ENCODE measurements at regions not wholly inside any gene's neighbourhood (a gene's known extent, or its start where the extent isn't known, plus 50 kb on each side); places are given as distances from the start of the nearest gene placed in this dataset.

- Histone ChIP-seq H3K9ac (ENCODE audit: low read depth in 2 of 2, low read length in 2 of 2) (no peak overlapping the region), H3K27me3 (no peaks in the 10 kb centered on the region), H3K4me1 (no peaks in the 10 kb centered on the region), H3K9me3 (no peaks in the 10 kb centered on the region), H3K4me3 (no peak overlapping the region), H3K36me3 (no peaks in the 10 kb centered on the region), H3K27ac (no peak overlapping the region)
- intact Hi-C loops (cut with DNase I): no loop called here
- TF ChIP-seq, protein P1, sequence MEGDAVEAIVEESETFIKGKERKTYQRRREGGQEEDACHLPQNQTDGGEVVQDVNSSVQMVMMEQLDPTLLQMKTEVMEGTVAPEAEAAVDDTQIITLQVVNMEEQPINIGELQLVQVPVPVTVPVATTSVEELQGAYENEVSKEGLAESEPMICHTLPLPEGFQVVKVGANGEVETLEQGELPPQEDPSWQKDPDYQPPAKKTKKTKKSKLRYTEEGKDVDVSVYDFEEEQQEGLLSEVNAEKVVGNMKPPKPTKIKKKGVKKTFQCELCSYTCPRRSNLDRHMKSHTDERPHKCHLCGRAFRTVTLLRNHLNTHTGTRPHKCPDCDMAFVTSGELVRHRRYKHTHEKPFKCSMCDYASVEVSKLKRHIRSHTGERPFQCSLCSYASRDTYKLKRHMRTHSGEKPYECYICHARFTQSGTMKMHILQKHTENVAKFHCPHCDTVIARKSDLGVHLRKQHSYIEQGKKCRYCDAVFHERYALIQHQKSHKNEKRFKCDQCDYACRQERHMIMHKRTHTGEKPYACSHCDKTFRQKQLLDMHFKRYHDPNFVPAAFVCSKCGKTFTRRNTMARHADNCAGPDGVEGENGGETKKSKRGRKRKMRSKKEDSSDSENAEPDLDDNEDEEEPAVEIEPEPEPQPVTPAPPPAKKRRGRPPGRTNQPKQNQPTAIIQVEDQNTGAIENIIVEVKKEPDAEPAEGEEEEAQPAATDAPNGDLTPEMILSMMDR (IDR thresholded peaks at IDR 0.05): no peak
- no peak for DNase-seq
Measured at GRCh38 chr10:47136866-47137265, 163.1 kb upstream of the GDF10 start.

DNA sequence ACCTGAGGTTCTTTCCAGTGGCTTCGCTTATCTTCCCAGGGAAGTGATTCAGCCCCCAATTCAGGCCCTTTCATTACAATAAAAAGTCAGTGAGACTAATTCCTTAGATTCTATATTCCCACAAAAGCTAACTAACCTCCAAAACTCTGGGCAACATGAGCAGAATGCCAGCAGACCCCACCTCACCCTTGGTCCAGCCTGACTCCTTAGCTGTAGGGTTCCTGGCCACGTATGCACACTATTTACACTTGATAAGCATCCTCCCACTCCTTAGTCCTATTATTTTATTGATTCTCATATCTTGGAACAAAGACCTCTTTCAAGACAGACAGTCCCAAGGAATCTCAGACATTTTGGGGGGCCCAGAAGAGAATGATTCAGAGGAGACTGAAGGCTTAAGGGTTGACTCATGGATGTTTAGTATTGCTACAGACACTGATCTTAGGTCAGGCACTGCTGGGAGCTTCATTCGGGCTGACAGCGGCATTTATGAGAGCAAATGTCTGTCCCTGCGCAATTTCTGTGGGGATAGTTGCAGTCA lies 162.6 kb upstream of the GDF10 start:
- no peak overlapping the region for H3K27ac ChIP-seq
- no peaks in the 10 kb centered on the region for H3K27me3 ChIP-seq
- TF ChIP-seq, protein P1 (IDR thresholded peaks at IDR 0.05): no peak
- no peaks in the 10 kb centered on the region for H3K36me3 ChIP-seq
- no peaks in the 10 kb centered on the region for H3K9me3 ChIP-seq
- H3K9ac ChIP-seq (ENCODE audit: low read depth in 2 of 2, low read length in 2 of 2): no peak overlapping the region
- no peak for DNase-seq
- H3K4me3 ChIP-seq: no peak overlapping the region
- H3K4me1 ChIP-seq: no peaks in the 10 kb centered on the region
- intact Hi-C loops (cut with DNase I): no loop called here

GRCh38 chr10:47139121-47139520 lies 160.9 kb upstream of the GDF10 start:
- no peak for DNase-seq
- Histone ChIP-seq H3K4me1 (no peaks in the 10 kb centered on the region), H3K4me3 (no peak overlapping the region), H3K27me3 (no peaks in the 10 kb centered on the region), H3K27ac (no peak overlapping the region), H3K9me3 (no peaks in the 10 kb centered on the region), H3K9ac (ENCODE audit: low read depth in 2 of 2, low read length in 2 of 2) (no peak overlapping the region), H3K36me3 (no peaks in the 10 kb centered on the region)
- TF ChIP-seq, protein P1 (IDR thresholded peaks at IDR 0.05): no peak
- intact Hi-C loops (cut with DNase I): no loop called here

GRCh38 chr10:47140761-47141348 lies 159.1 kb upstream of the GDF10 start:
- TF ChIP-seq, protein P1 (IDR thresholded peaks at IDR 0.05): no peak
- Histone ChIP-seq H3K27ac (no peak overlapping the region), H3K36me3 (no peaks in the 10 kb centered on the region), H3K4me1 (no peaks in the 10 kb centered on the region), H3K27me3 (no peaks in the 10 kb centered on the region), H3K9me3 (no peaks in the 10 kb centered on the region), H3K4me3 (no peak overlapping the region), H3K9ac (ENCODE audit: low read depth in 2 of 2, low read length in 2 of 2) (no peak overlapping the region)
- intact Hi-C loops (cut with DNase I): no loop called here
- DNase-seq: no peak

- Histone ChIP-seq H3K4me1 (no peaks in the 10 kb centered on the region), H3K9me3 (no peaks in the 10 kb centered on the region), H3K27ac (no peak overlapping the region), H3K9ac (ENCODE audit: low read depth in 2 of 2, low read length in 2 of 2) (no peak overlapping the region), H3K36me3 (no peaks in the 10 kb centered on the region), H3K27me3 (no peaks in the 10 kb centered on the region), H3K4me3 (no peak overlapping the region)
- intact Hi-C loops (cut with DNase I): no loop called here
- DNase-seq: no peak
- TF ChIP-seq, protein P1 (IDR thresholded peaks at IDR 0.05): no peak
Measured at GRCh38 chr10:47141349-47141748, 158.6 kb upstream of the GDF10 start.
